Hematopoietic multipotent progenitor cell treated with erythropoietin and hydrocortisone succinate and interleukin-3 and kit ligand, for 8 days (in vitro differentiated cells): ENCODE measurements at regions not wholly inside any gene's neighbourhood (a gene's known extent, or its start where the extent isn't known, plus 50 kb on each side); places are given as distances from the start of the nearest gene placed in this dataset.

Experiments used
- DNase-seq: peaks from one replicate; pipeline ENCODE4 v3.0.0-alpha.2; 2015

DNA sequence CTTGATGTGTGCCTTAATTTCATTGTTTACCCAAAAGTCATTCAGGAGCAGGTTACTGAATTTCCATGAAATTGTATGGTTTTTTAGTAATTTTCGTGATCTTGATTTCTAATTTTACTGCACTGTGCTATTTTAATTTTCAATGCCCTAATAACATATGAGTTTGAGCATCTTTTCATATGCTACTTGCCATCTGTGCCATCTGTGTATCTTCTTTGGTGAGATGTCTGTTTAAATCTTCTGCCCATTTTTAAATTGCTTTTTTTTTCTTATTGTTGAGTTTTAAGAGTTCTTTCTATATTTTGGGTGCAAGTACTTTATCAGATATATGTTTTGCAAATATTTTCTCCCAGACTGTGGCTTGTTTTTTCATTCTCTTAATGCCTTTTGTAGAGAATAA lies 165.9 kb downstream of the ST6GAL2 start:
- no peak for DNase-seq

DNA sequence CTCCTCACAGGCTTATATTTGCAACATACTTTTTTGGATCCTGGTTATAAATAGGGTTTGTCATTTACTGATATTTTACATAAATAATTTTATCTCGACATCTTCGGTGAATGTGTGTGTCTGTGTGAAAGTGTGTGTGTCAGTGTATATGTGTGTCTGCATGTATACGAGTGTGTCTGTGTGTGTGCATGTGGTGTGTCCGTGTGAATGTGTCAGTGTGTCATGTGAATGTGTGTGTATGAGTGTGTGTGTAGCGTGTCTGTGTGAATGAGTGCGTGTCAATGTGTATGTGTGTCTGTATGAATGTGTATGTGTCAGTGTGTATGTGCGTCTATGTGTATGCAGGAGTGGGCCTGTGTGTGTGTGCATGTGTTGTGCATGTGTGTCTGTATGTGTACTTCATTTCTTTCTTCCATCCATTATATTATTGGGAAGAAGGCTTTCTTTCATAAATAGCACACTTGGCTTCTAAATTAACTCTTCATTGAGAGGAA lies 161.6 kb downstream of the ST6GAL2 start:
- DNase-seq, result no peak

GRCh38 chr2:106734165-106734564 lies 151.8 kb downstream of the ST6GAL2 start:
- no peak for DNase-seq

DNA sequence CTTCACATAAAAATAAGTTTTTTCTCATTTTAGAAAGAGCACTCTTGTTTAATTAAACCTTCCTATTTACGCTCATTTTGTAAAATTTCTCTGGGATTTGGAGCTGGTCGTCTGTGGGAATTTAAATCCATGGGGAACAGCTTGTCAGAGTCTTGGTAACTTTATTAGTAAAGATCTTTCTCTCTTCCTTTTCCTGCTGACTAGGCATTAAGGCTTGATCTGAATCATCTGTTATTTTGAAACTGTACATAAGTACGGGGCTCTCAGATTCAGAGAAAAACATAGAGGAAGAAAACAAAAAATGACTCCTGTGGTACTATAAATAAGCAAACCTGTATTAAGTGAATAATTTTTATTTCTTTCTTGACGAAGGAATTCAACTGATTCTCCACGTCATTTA lies 150.2 kb downstream of the ST6GAL2 start:
- DNase-seq, result no peak

- no peak for DNase-seq
Measured at GRCh38 chr2:106736221-106736620, 149.7 kb downstream of the ST6GAL2 start.

- DNase-seq, result no peak
Measured at GRCh38 chr2:106745468-106745867, 140.5 kb downstream of the ST6GAL2 start.

DNA sequence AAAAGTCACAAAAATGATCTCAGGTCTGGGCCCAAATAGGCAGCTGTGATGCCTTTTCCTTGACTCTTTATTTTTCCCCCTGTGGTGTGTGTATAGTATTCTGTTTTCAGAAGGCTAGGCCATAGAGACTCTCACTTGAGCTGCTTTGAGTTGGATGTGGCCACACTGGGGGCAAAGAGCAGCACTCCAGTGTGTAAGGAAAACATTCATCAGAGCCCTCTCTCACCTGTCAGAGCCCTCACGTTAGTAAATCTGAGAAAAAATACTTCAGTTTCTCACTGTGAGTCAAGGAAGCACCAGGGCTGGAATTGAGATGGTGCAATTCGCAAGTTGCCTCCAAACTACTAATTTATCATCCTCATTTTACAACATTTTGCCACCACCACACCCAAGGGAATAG lies 136.1 kb downstream of the ST6GAL2 start:
- DNase-seq, result no peak
